ENCODE measurements at regions not wholly inside any gene's neighbourhood (a gene's known extent, or its start where the extent isn't known, plus 50 kb on each side); places are given as distances from the start of the nearest gene placed in this dataset.

GRCh38 chr3:99373088-99373845, 265.1 kb upstream of the COL8A1 start:
- DNase-seq (ENCODE audit: low read depth) = no peak

GRCh38 chr3:99366663-99367429, 271.5 kb upstream of the COL8A1 start:
- DNase-seq (ENCODE audit: low read depth) = peak; percentile 6

- DNase-seq (ENCODE audit: low read depth) = peak; percentile 25
These were observed 272.4 kb upstream of the COL8A1 start for GRCh38 chr3:99365979-99366378.

GRCh38 chr3:99365396-99365795, 273.0 kb upstream of the COL8A1 start:
- no peak for DNase-seq (ENCODE audit: low read depth)

GRCh38 chr3:99357131-99357530, 281.3 kb upstream of the COL8A1 start:
- no peak for DNase-seq (ENCODE audit: low read depth)

- no peak for DNase-seq (ENCODE audit: low read depth)
These were observed 281.7 kb upstream of the COL8A1 start for GRCh38 chr3:99356696-99357095.

- DNase-seq (ENCODE audit: low read depth) = peak; percentile 45
These were observed 282.9 kb upstream of the COL8A1 start for GRCh38 chr3:99355465-99355864.

- no peak for DNase-seq (ENCODE audit: low read depth)
These were observed 285.6 kb upstream of the COL8A1 start for GRCh38 chr3:99352811-99353210.

GRCh38 chr3:99351122-99351521, 287.3 kb upstream of the COL8A1 start:
- DNase-seq (ENCODE audit: low read depth) = no peak

GRCh38 chr3:99348451-99348850, 289.9 kb upstream of the COL8A1 start:
- DNase-seq (ENCODE audit: low read depth) = no peak

- no peak for DNase-seq (ENCODE audit: low read depth)
These were observed 294.2 kb upstream of the COL8A1 start for GRCh38 chr3:99344216-99344615.

GRCh38 chr3:99342383-99342782, 296.0 kb upstream of the COL8A1 start:
- DNase-seq (ENCODE audit: low read depth) = no peak

- DNase-seq (ENCODE audit: low read depth) = no peak
These were observed 299.2 kb upstream of the COL8A1 start for GRCh38 chr3:99339222-99339621.

GRCh38 chr3:99332718-99333117, 305.7 kb upstream of the COL8A1 start:
- peak; percentile 18 for DNase-seq (ENCODE audit: low read depth)

GRCh38 chr3:99332276-99332675, 306.1 kb upstream of the COL8A1 start:
- DNase-seq (ENCODE audit: low read depth) = no peak

- DNase-seq (ENCODE audit: low read depth) = no peak
These were observed 307.4 kb upstream of the COL8A1 start for GRCh38 chr3:99330924-99331532.

GRCh38 chr3:99330281-99330680, 308.1 kb upstream of the COL8A1 start:
- no peak for DNase-seq (ENCODE audit: low read depth)

- peak; percentile 11 for DNase-seq (ENCODE audit: low read depth)
These were observed 313.0 kb upstream of the COL8A1 start for GRCh38 chr3:99325402-99325801.

GRCh38 chr3:99324636-99325203, 313.7 kb upstream of the COL8A1 start:
- no peak for DNase-seq (ENCODE audit: low read depth)

GRCh38 chr3:99323940-99324339, 314.5 kb upstream of the COL8A1 start:
- DNase-seq (ENCODE audit: low read depth) = no peak

- no peak for DNase-seq (ENCODE audit: low read depth)
These were observed 315.8 kb upstream of the COL8A1 start for GRCh38 chr3:99322551-99322950.

GRCh38 chr3:99321261-99321660, 317.1 kb upstream of the COL8A1 start:
- no peak for DNase-seq (ENCODE audit: low read depth)

Measured in HT1080 (cell line).